Activated CD4-positive, alpha-beta T cell treated with anti-CD3 and anti-CD28 coated beads for 48 hours (primary cell): ENCODE measurements at regions not wholly inside any gene's neighbourhood (a gene's known extent, or its start where the extent isn't known, plus 50 kb on each side); places are given as distances from the start of the nearest gene placed in this dataset.
"Not testable (repeated sequence)": the region's sequence is repeated elsewhere in the genome, so short reads cannot be mapped to it uniquely, and the experiment has no call there.

ENCODE experiments used
- DNase-seq: peaks from one replicate; pipeline ENCODE4 v3.0.0-alpha.2; 2020

GRCh38 chr18:79596446-79597175 is 83.0 kb upstream of the CTDP1 start:
- DNase-seq: no peak

- no peak for DNase-seq
These were observed 82.3 kb upstream of the CTDP1 start for GRCh38 chr18:79597176-79597830.

GRCh38 chr18:79597831-79598632 is 81.6 kb upstream of the CTDP1 start:
- DNase-seq: no peak

- DNase-seq: no peak
These were observed 80.9 kb upstream of the CTDP1 start for GRCh38 chr18:79598633-79599175.

GRCh38 chr18:79599441-79599931 is 80.1 kb upstream of the CTDP1 start:
- no peak for DNase-seq

GRCh38 chr18:79600141-79600540 is 79.5 kb upstream of the CTDP1 start:
- no peak for DNase-seq

GRCh38 chr18:79600596-79600995 is 79.0 kb upstream of the CTDP1 start:
- DNase-seq: no peak

GRCh38 chr18:79601234-79601633 is 78.4 kb upstream of the CTDP1 start:
- no peak for DNase-seq

GRCh38 chr18:79603321-79604204 is 76.0 kb upstream of the CTDP1 start:
- DNase-seq: no peak

GRCh38 chr18:79604205-79604912 is 75.2 kb upstream of the CTDP1 start:
- DNase-seq: no peak

GRCh38 chr18:79604913-79605880 is 74.4 kb upstream of the CTDP1 start:
- no peak for DNase-seq

GRCh38 chr18:79606071-79606470 is 73.5 kb upstream of the CTDP1 start:
- DNase-seq: not testable (repeated sequence)

GRCh38 chr18:79606621-79607331 is 72.8 kb upstream of the CTDP1 start:
- DNase-seq: no peak

GRCh38 chr18:79607361-79607952 is 72.1 kb upstream of the CTDP1 start:
- DNase-seq: no peak

GRCh38 chr18:79608069-79608468 is 71.5 kb upstream of the CTDP1 start:
- no peak for DNase-seq

GRCh38 chr18:79608535-79608934 is 71.1 kb upstream of the CTDP1 start:
- no peak for DNase-seq

GRCh38 chr18:79608999-79609461 is 70.6 kb upstream of the CTDP1 start:
- no peak for DNase-seq

- no peak for DNase-seq
These were observed 69.7 kb upstream of the CTDP1 start for GRCh38 chr18:79609841-79610281.

- no peak for DNase-seq
These were observed 69.1 kb upstream of the CTDP1 start for GRCh38 chr18:79610461-79611039.
